ENCODE measurements at regions not wholly inside any gene's neighbourhood (a gene's known extent, or its start where the extent isn't known, plus 50 kb on each side); places are given as distances from the start of the nearest gene placed in this dataset.
A peak's percentile ranks its signal among the peaks of the same experiment; 100 is the strongest.

DNA sequence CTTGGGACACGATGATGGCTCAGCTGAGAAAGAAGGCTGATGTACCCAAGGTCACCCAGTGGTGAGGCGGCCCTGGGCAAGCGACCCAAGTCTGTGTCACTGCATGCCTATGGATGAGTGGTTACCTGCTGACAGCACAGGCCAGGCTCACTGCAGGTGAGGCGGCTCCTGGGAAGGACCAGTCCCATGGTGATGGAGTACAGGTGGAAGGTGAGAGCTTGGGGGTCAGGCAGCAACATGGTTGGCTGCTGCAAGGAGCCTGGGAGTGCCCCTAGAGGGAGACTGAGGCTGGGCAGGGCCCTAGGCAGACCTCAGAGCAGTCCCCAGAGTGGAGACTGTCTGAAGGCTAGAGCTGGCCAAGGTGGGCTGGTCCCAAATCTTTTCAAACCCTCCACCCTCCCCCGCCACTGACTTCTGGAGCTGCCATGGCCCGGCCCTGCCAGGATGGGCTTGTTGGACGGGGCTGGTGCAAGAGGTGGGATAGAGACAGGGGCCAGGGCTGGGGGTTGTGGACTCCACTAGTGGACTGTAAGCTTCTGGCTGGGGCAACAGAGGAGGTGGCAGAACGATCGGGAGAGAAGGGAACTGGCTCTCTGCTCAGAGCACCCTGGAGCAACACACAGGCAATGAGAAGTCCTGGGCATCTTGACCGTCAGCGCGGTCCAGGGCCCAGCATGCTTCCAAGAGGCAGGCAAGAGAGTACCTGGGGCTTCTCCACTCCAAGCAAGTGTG is 72.5 kb upstream of the SLC6A11 start:
- no peak for DNase-seq

DNA sequence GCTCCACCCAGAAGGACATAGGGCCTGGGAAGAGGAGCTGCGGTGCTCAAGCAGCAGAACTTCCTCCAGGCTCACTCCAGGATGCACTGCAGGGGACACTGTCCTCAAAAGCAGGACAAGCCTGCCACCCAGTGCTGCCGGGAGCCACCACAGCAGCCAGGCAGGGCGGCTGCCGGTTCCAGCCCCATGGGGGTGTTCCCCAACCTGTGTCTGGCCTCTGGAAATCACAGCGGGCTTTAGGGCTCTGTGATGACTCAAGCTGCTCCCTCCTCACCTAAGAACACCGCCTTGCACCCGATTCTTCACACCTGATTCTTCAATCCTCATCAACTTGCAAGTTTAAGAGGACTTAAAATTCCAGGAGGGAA is 71.9 kb upstream of the SLC6A11 start:
- no peak for DNase-seq

DNA sequence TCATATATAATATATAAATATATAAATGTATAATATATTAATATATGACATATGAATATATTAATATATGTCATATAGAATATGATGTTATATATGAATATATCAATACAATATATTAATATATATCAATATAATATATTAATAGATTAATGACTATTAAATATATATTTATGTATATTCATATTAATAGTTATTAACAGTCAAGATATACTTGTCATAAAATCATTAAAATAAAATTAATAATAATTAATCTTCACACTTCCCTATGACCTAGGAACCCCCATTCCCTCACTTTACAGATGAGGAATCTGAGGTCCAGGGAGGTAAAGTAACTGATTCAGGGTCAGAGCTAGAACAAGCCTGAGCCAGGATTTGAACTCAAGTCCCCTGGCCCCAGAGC is 70.6 kb upstream of the SLC6A11 start:
- no peak for DNase-seq

DNA sequence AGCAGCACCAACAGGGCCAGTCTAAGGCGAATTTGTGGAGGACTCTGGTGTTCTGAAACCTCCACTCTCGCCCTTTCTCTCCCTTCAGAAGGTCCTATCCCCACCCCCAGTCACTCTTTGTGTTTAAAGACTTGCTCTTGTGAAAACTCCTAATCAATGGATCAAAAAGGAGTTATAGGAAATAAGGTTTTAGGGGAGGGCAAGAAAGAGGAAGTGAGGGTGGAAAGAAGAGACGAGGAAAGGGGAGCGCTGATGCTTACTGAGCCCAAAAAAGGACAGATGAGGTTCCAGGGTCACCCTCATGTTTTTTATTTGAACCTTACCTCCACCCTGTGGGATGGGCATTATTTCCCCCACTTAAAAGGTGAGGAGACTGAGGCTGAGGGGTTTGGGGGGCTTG is 70.0 kb upstream of the SLC6A11 start:
- no peak for DNase-seq

DNA sequence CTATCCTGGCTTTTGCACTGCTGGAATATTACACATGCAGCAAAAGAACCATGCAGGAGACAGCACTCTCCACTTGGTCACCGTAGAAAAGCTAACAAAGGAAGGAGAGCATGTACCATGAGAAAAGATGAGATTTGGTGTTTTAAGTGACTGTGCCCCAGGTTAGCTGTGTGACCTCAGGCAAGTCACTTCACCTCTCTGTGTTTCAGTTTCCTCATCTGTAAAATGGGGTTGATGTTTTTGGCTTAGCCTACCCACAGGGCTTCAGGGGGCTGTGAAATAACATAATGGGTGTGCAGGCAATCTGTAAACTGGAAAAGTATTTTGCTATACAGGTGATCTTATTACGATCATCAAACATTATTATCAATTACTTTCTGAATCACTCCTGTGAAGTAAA is 69.3 kb upstream of the SLC6A11 start:
- no peak for DNase-seq

DNA sequence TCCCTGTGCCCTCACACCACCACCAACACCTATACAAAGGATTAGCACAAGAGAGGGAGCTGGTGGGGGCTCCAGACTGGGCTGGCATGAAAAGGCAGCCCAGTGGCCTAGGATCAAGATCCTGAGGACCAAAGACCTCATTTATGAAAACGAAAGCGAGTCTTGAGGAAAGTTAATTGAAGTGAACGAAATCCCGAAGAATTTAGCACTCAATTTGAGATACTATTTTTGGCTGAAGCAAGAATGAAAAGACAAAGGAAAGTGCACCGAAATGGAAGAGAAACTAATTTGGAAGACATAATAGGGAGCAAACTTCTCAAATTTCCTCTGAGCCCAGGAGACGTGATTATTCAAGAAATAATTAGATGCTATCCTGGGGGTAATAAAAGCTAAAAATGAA is 68.7 kb upstream of the SLC6A11 start:
- DNase-seq, result no peak

DNA sequence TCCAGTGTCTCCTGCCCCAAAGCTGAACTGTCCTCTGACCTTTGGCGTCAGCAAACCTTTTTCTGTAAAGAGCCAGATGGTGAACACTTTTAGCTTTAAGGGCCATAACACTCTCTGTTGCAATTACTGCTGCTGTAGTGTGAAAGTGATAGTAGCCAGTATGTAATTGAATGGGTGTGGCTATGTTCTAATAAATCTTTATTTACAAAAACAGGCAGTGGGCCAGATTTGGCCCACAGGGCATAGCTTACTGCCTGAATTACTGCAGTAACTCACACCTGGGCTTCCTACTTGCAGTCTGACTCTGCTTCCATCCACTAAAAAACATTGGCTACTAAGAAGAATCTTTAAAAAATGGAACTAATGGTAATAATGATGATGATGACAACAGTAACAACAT is 68.0 kb upstream of the SLC6A11 start:
- no peak for DNase-seq

DNA sequence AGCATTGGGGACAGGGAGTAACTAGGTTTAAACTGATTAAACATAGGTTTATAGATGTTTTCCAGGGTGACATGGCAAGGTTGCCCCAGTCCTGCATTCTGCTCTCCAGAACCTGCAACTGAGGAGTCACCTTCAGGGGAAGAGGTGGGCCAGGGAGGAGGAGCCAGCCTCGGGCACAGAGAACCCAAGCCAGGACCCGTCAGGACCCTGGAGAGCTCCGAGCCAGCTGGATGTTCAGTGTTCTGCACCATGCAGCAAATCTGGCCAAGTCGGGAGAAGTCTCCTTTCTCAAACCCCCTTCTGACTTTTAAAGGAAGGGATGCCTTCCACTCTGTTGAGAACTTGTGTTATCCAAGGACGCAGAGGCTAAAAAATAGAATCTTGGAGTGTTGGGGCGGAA is 62.1 kb upstream of the SLC6A11 start:
- DNase-seq, result no peak

DNA sequence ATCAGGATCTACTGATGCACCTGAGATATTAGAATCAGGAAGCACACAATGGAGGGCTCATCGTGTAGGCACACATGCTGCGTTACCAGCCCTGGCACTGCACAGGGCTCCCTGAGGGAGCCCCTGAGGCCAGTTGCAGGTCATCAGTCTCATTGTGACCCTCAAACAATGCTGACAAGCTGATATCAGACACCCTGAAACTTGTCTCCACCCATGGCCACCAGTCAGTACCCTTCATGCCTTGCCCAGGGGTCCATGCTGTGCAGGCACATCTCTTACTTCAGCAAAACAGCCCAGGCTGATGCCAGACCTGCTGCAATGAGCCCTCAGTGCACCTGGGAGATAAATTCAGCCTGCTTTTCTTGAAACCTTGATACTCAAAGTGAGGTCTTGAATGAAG is 59.5 kb upstream of the SLC6A11 start:
- no peak for DNase-seq

DNA sequence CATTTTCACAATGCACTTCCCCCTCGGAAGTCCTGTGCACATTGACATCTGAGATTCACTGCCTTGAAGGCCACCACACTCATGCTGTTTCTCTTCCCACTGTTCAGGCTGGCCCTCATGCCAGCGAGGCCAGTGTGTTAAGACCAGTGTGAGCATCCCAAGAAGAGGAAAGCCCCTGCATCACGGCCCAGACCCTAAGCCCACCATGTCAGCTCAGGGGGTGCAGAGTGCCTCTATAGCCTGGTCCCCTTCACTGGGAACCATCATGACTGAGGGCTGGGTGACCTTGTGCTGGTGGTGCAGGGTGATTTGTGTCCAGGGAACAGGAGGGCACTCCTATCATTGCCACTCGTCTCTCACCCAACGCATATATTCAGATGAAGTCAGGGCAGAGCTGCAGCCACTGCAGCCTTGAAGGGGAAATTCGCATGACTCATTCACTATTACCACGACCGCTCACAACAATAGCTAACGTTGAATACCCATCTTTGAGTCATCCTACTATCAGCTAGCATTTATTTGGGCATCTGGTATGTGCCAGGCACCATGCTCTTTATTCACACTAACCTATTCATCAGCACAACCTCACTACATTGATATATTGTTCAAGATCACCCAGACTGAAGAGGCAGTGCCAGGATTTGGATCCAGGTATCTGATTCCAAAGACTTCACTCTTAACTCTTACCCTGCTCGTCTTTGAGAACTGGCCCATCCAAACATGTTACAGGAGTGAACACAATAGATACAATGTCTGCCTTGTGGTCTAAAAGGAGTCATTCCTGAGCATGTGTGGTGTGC is 58.8 kb upstream of the SLC6A11 start:
- no peak for DNase-seq

DNA sequence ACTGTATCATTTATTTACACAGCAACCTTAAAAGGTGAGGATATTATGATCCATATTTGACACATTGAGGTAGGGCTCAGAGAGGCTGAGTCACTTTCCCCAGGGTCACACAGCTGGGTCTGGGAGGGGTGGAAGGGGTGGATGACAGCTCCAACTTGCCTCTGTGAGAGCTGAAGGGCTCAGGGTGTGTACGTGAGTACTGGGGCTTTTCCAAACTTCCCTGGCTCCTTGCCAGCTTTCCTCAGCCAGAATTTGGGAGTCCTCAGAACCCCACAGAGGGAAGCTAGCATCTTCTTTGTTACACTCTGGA is 58.3 kb upstream of the SLC6A11 start:
- DNase-seq, result no peak

DNA sequence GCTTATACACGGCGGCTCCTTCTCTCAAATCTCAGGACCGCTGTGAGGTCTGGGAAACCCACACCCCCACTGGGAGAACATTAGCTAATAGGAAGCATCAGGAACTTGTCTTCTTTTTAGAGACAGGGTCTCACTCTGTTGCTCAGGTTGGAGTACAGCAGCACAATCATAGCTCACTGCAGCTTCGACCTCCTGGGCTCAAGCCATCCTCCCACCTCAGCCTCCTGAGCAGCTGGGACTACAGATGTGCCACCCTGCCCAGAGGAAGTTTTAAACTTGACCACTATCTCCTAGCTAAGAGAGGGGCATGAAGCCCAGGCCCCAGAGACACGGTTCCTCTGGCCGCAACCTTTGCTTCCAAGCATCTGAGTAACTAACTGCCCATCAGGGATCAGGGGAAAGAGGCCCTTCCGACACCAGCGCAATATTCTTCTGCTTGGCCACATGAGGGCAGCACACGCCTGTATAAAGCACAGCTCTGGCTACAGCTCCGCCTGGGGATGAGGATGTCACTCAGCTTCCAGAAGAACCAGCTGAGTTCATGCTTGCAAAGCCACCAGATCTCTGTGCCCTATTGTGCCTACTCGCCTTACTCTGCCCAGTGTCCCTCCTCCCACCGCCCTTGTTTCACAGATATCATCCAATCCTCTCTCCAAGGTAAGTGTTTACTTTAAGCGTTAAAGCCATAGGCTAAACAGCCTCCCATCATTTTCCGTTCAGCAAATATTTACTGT is 57.6 kb upstream of the SLC6A11 start:
- DNase-seq, result peak; percentile 37

DNA sequence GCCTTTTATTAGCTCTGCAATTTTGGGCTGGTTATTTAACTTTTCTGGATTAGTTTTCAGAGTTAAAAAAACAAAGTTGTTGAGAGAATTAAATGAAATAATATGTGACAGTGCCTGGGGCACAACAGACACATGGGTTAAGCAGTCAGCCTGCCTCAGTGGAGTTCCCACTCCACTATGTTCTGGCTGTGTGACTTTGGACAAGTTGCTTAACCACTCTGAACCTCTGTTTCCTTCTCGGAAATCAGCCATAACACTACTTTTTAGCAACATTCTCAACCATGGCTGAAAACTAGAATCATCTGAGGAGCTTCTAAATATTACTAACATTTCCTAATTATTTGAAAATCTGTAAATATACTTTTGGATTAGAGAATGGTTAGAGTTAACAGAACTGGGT is 56.5 kb upstream of the SLC6A11 start:
- no peak for DNase-seq

DNA sequence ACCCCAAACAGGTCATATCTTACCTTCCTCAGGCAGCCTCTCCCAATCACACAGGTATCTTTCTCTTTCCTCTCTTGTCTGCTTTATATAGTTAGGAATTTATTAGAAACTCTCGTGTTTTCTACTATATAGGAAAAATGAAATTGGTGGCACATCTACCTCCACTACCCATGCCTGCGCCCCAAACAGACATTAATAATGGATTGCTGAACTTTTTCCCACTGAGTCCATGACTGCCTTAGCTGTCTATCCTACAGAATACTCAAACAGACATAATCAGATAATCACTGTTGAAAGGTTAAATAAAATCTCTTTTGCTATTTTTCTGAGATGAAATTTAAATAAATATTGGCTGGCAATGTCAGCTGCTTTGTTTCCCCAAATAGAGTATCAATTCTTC is 55.8 kb upstream of the SLC6A11 start:
- no peak for DNase-seq

DNA sequence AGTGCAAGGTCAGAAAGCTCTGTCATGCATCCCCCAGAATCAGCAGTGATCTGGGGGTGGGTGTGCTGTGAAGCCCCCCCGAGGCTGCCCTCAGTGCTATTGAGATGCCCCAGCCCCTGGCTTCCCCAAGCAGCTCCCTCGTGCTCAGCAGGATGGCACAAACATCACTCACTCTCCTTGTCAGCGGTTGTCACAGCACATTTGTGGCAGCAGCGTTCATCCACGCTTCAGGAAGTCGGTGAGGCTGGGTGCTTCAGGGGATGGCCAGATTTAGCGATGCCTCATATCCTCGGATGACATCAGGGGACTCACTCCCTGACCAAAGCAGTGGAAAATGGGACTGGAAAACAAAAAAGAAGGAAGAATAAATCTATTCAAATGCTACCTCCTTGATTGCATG is 54.4 kb upstream of the SLC6A11 start:
- DNase-seq, result no peak

DNA sequence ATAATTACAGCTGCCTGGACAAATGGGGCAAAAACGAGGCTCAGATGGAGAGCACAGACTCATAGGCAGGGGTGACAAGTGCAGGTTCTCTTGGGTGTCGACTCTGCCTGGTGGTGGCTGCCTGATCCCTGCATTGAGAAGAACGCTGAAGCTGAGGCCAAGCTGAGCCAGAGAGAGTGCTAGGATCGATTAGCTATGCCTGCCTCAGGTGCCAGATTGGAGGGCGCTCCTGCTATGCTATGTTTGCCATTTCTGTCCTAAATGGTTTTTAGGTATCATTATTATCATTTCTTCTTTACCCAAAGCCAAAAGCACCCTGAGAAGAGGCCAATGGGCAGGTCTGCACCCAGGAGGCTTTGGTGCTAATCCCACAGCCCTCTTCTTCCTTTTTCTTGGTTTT is 53.9 kb upstream of the SLC6A11 start:
- no peak for DNase-seq

DNA sequence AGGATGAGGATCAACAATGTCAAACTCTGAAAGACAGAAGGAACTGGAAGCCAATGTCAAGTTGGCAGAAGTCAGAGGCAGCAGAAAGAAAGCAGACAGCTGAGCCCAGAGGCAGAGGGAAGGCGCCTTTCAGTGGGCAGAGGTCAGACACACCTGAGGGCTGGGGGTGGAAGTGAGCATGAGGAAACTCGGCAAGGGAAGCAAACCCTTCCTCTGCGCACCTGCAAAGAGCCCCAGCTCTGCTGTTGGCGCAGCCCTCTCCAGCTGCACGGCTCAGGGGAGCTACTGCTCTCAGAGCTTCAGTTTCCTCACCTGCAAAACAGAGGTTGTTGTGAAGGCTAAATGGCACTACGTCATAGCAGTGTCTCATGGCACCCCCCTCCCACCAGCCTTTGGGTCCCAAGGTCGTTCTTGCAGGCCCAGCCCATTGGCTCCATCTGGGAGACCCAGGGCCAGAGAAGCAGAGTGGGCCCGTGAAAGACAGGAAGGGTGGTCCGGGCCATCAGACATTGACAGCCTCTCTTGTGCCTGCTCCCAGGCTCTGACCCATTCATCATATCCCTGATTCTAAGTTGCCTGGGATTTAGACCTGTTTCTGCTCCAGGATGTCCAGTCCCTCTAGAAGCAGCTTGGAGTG is 53.3 kb upstream of the SLC6A11 start:
- DNase-seq, result no peak

DNA sequence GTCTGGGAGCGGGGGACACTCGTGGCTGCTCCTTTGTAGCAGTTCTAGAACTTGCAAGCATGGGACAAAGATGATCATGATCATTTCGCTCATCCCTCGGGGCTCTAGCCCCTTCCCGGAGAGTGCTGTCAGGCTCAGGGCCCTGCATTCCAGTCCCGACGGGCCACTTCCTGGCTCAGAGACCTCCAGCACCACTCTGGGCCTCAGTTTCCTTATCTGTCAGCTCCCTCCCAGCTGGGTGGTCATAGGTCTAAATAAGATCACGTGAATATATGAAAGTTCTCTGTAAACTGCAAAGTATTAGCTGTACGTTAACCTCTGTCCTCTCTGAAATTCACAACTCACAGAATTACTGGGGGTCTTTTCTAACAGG is 52.8 kb upstream of the SLC6A11 start:
- no peak for DNase-seq

DNA sequence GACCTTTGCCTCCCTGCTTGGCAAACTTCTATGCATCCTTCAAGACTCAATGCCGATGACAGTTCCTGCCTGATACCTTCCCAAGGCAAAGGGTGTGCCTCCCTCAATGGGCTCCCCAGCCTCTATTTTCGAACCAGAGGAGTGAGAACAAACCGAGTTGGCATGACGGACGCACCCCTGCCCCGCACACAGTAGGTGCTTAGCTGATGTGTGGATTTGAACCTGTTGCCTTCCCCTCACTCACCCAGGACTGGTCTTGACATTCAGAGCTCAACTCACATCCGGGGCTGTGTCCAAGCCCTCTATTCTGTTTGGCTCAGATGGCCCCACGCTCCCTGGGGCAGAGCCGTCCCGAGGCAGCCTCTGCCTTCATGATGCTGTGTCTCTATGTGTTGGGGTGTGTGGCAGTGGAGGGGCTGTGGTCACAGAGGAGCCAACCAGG is 52.2 kb upstream of the SLC6A11 start:
- DNase-seq, result no peak

DNA sequence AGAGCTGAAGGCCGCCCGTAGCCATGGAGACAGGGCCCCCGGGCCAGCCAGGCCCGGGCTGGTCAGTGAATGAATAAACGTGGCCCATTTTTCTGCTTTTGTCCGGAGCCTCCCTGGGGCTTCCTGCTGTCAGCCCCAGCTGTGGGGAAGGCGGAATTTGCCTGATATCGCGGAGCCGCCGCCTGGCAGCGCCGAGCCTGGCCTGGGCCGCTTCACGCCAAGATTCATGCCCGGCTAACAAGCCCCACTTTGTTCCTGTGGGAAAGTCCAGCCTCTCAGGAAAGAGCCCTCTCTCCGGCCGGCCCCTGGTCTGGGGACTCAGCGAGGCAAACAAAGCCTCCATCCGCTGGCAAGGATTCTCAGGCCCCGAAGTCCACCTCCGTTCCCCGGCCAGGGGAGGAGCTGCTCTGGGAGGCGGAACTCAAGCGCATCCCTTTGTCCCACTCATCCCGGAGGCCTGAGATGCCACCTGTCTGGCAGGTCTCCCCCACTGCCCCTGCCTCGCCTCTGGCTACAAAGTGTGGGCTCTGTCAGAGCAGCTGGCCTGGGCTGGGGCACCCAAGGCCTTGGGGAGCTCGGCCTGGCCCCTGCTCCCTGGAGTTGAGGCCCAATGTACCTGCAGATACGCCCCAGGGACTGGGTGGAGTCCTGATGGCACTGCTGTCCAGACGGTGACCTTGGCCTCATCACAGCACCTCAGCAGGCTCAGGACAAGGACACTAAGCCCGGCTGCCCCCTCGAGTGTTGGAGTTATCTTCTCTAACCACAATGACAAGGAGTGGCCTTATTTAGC is 51.6 kb upstream of the SLC6A11 start:
- no peak for DNase-seq

DNA sequence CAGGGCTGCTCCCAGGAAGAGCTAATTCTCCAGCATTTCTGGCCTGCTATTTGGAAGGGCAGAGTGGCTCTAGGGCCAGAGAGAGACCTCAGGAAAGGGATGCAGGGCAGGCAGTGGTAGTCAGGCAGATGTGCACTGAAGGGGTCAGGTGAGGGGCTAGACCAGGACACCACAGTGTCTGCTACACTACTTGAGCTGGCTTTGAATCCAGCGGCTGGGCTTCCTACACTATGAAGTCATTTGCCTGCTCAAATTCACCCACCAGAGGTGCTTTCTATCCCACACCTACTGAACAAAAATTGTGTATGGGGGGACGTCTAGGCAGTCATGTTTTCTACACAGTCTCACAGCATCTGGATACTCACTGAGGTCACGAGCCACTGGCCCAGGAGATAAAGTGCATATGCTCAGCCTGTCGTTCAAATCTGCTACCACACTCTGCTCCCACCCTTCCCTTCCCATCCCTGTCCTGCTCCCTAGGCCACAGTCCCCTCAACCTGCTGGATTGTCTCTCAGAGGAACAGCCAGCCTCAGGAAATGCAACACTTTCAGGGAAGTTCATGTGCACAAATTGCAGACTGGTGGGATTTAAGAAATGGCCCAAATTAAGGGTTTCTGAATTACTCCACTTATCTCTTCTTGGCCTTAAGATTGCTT is 49.9 kb upstream of the SLC6A11 start:
- no peak for DNase-seq

Data from NCI-H510A (cell line).